Right ventricle myocardium superior (tissue), 1 donor: ENCODE measurements at regions not wholly inside any gene's neighbourhood (a gene's known extent, or its start where the extent isn't known, plus 50 kb on each side); places are given as distances from the start of the nearest gene placed in this dataset.
A peak's percentile ranks its signal among the peaks of the same experiment; 100 is the strongest.
"Not testable (repeated sequence)": the region's sequence is repeated elsewhere in the genome, so short reads cannot be mapped to it uniquely, and the experiment has no call there.

Experiments
- ATAC-seq: fragments of 200-7000 bp; cut with Tn5 transposase; one replicate; pipeline ENCODE4 v1.9.1; 2020; ENCODE audit warnings: mild to moderate bottlenecking; ENCODE audit not compliant: poor library complexity
- DNase-seq: peaks from one replicate; pipeline ENCODE4 v3.0.0-alpha.2; 2020
- intact Hi-C: fragments of 100-400 bp; cut with DNase I; formaldehyde crosslinking; loops from one replicate; pipeline ENCODE4 v1.11.2; 2022
- donor health status: DM: no; HTN: yes; CAD: no; lungs with severe emphysema.

GRCh38 chr21:10325546-10325945 is 195.8 kb upstream of the TPTE start:
- peak; percentile 92 for ATAC-seq
- peak; percentile 51 for DNase-seq
- intact Hi-C loops = not testable (repeated sequence)

GRCh38 chr21:10326146-10326545 is 195.2 kb upstream of the TPTE start:
- DNase-seq = not testable (repeated sequence)
- peak; percentile 67 for ATAC-seq

GRCh38 chr21:10328646-10329045 is 192.7 kb upstream of the TPTE start:
- intact Hi-C loops, ATAC-seq, DNase-seq: not testable (repeated sequence)

More at GRCh38 chr21:10326146-10326545, 195.2 kb upstream of the TPTE start:
- intact Hi-C loops = not testable (repeated sequence)

- peak; percentile 25 for ATAC-seq
- peak; percentile 45 for DNase-seq
- intact Hi-C loops = not testable (repeated sequence)
Observed at GRCh38 chr21:10330641-10331119, 190.7 kb upstream of the TPTE start.

GRCh38 chr21:10331134-10331533 is 190.2 kb upstream of the TPTE start:
- intact Hi-C loops, DNase-seq: not testable (repeated sequence)
- peak; percentile 16 for ATAC-seq

- ATAC-seq, DNase-seq, intact Hi-C loops: not testable (repeated sequence)
Observed at GRCh38 chr21:10332935-10333334, 188.4 kb upstream of the TPTE start.

- DNase-seq, ATAC-seq, intact Hi-C loops: not testable (repeated sequence)
Observed at GRCh38 chr21:10334391-10334790, 187.0 kb upstream of the TPTE start.

GRCh38 chr21:10342261-10342956 is 179.0 kb upstream of the TPTE start:
- intact Hi-C loops = not testable (repeated sequence)
- peak; percentile 47 for DNase-seq

GRCh38 chr21:10343146-10343935 is 178.0 kb upstream of the TPTE start:
- peak; percentile 53 for DNase-seq
- intact Hi-C loops, ATAC-seq: not testable (repeated sequence)

More at GRCh38 chr21:10342261-10342956, 179.0 kb upstream of the TPTE start:
- ATAC-seq = peak; percentile 50

GRCh38 chr21:10344266-10344665 is 177.1 kb upstream of the TPTE start:
- ATAC-seq, DNase-seq: not testable (repeated sequence)

GRCh38 chr21:10345178-10345612 is 176.2 kb upstream of the TPTE start:
- DNase-seq, intact Hi-C loops, ATAC-seq: not testable (repeated sequence)

More at GRCh38 chr21:10344266-10344665, 177.1 kb upstream of the TPTE start:
- intact Hi-C loops = not testable (repeated sequence)

GRCh38 chr21:10346249-10346648 is 175.1 kb upstream of the TPTE start:
- ATAC-seq, DNase-seq, intact Hi-C loops: not testable (repeated sequence)

- intact Hi-C loops, DNase-seq, ATAC-seq: not testable (repeated sequence)
Observed at GRCh38 chr21:10346933-10347615, 174.3 kb upstream of the TPTE start.

- intact Hi-C loops, ATAC-seq: not testable (repeated sequence)
- peak; percentile 42 for DNase-seq
Observed at GRCh38 chr21:10347675-10348074, 173.7 kb upstream of the TPTE start.

- ATAC-seq, intact Hi-C loops, DNase-seq: not testable (repeated sequence)
Observed at GRCh38 chr21:10348150-10348549, 173.2 kb upstream of the TPTE start.

- ATAC-seq, DNase-seq, intact Hi-C loops: not testable (repeated sequence)
Observed at GRCh38 chr21:10354851-10355578, 166.4 kb upstream of the TPTE start.

GRCh38 chr21:10359120-10359519 is 162.3 kb upstream of the TPTE start:
- DNase-seq, ATAC-seq, intact Hi-C loops: not testable (repeated sequence)

- DNase-seq, ATAC-seq, intact Hi-C loops: not testable (repeated sequence)
Observed at GRCh38 chr21:10359911-10360310, 161.5 kb upstream of the TPTE start.
